ENCODE measurements at regions not wholly inside any gene's neighbourhood (a gene's known extent, or its start where the extent isn't known, plus 50 kb on each side); places are given as distances from the start of the nearest gene placed in this dataset.

- Mint-ChIP-seq H3K27me3 (no peaks in the 10 kb centered on the region), H3K4me1 (peaks cover 0 to 4% (median 0%) of the 10 kb centered on the region in 3 donors), H3K27ac (peak overlapping the region in 1 of 8 donors; percentile 28), H3K4me3 (no peak overlapping the region), H3K9me3 (peaks cover 0 to 3% (median 2%) of the 10 kb centered on the region in 5 donors), H3K36me3 (no peaks in the 10 kb centered on the region)
- Histone ChIP-seq H3K27ac (ENCODE audit: low read depth, low read length) (no peak overlapping the region), H3K9me3 (ENCODE audit: low read length) (no peaks in the 10 kb centered on the region), H3K36me3 (ENCODE audit: insufficient read depth, low read length) (no peaks in the 10 kb centered on the region), H3K4me1 (ENCODE audit: insufficient read depth, low read length) (no peaks in the 10 kb centered on the region), H3K27me3 (ENCODE audit: insufficient read depth, low read length, poor library complexity, severe bottlenecking) (no peaks in the 10 kb centered on the region), H3K4me3 (ENCODE audit: low read length) (no peak overlapping the region)
- DNase-seq = no peak
- ChIA-PET CTCF (no interaction called here), POLR2A (no interaction called here)
Measured at GRCh38 chr5:33364406-33364805, 76.4 kb upstream of the TARS1 start.

- H3K9me3 Mint-ChIP-seq = peaks cover 0 to 2% (median 0%) of the 10 kb centered on the region in 5 donors
- H3K36me3 ChIP-seq (ENCODE audit: insufficient read depth, low read length) = no peaks in the 10 kb centered on the region
- no peak overlapping the region for H3K27ac Mint-ChIP-seq
- no peak for DNase-seq
- H3K4me1 Mint-ChIP-seq = peaks cover 0 to 4% (median 0%) of the 10 kb centered on the region in 3 donors
- no peak overlapping the region for H3K4me3 Mint-ChIP-seq
- POLR2A ChIA-PET = no interaction called here
- H3K27me3 ChIP-seq (ENCODE audit: insufficient read depth, low read length, poor library complexity, severe bottlenecking) = no peaks in the 10 kb centered on the region
- H3K4me1 ChIP-seq (ENCODE audit: insufficient read depth, low read length) = no peaks in the 10 kb centered on the region
- H3K27me3 Mint-ChIP-seq = no peaks in the 10 kb centered on the region
- H3K27ac ChIP-seq (ENCODE audit: low read depth, low read length) = no peak overlapping the region
- no peaks in the 10 kb centered on the region for H3K9me3 ChIP-seq (ENCODE audit: low read length)
- peaks cover 0 to 3% (median 0%) of the 10 kb centered on the region in 3 donors for H3K36me3 Mint-ChIP-seq
- H3K4me3 ChIP-seq (ENCODE audit: low read length) = no peak overlapping the region
- CTCF ChIA-PET = no interaction called here
Measured at GRCh38 chr5:33367416-33367815, 73.3 kb upstream of the TARS1 start.

DNA sequence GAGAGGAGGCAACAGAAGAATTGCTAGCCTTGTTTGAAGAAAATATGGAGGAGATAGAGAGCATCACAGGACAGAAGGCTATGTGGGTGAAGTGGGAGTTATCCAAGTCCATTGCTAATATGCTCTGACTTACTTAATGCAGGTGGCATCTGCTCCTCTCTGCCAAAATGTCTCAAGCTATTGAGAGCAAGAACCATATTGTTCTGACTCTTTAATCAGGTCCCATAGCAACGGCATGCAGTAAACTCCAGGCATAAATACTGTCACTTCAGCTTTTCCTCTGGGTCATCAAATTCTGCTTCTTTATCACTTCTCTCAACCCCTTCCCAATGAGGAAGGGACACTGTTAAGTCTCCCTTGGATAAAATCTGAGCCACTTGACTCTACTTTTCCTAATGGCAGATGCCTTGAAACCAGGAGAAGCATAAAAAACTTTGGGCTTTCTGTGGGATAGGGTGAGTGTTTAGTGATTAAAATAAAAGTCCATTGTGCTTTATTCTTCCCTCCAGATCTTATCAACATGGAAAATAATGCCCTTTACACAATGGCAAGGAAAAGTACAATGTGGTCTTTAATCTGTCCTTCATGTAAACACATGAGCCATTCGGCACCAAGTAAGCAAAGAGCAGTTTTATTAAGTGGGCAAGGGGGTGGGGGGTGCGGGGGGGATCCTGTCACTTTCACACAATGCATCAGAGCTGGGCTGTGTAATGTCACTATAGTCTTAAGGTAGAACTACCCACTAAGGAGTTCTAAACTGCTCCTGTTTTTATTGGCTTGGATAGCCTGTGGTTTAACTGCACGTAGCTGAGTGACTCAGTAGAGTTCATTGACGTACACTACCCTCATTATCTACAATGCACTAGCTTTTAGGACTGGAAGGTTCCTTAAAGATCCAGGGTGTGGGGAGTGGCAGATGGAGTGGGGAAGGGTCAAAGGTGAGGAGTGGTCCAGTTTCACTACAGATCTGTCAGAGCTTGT lies 71.0 kb upstream of the TARS1 start:
- no peaks in the 10 kb centered on the region for H3K36me3 ChIP-seq (ENCODE audit: insufficient read depth, low read length)
- Mint-ChIP-seq H3K4me3 (no peak overlapping the region), H3K27ac (no peak overlapping the region), H3K27me3 (no peaks in the 10 kb centered on the region), H3K4me1 (no peaks in the 10 kb centered on the region), H3K36me3 (peaks cover 0 to 3% (median 0%) of the 10 kb centered on the region in 3 donors), H3K9me3 (no peaks in the 10 kb centered on the region)
- H3K9me3 ChIP-seq (ENCODE audit: low read length) = no peaks in the 10 kb centered on the region
- CTCF ChIA-PET = no interaction called here
- no peak for DNase-seq
- H3K4me3 ChIP-seq (ENCODE audit: low read length) = no peak overlapping the region
- no peaks in the 10 kb centered on the region for H3K27me3 ChIP-seq (ENCODE audit: insufficient read depth, low read length, poor library complexity, severe bottlenecking)
- POLR2A ChIA-PET = no interaction called here
- H3K27ac ChIP-seq (ENCODE audit: low read depth, low read length) = no peak overlapping the region
- no peaks in the 10 kb centered on the region for H3K4me1 ChIP-seq (ENCODE audit: insufficient read depth, low read length)

DNA sequence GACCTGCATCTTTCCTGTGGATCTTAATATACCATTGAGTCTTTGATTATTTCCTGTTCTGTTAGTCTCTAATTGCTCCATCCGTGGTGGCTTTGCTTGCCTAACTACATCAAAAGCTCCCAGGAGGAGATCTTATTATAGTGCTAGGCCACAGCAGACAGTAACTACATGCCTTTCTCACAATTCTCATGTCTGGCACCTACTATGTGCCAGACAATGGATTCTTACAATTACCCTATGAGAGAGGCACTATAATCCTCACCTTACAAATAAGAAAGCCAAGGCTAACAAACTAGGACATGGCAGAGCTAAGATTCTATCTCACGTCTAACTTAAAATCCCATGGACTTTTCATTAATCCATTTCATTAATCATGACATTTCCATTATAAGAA lies 70.3 kb upstream of the TARS1 start:
- H3K27ac Mint-ChIP-seq = no peak overlapping the region
- no peak for DNase-seq
- no peaks in the 10 kb centered on the region for H3K36me3 ChIP-seq (ENCODE audit: insufficient read depth, low read length)
- no peaks in the 10 kb centered on the region for H3K9me3 ChIP-seq (ENCODE audit: low read length)
- H3K4me1 ChIP-seq (ENCODE audit: insufficient read depth, low read length) = no peaks in the 10 kb centered on the region
- no peaks in the 10 kb centered on the region for H3K9me3 Mint-ChIP-seq
- H3K4me1 Mint-ChIP-seq = no peaks in the 10 kb centered on the region
- peaks cover 0 to 3% (median 0%) of the 10 kb centered on the region in 3 donors for H3K36me3 Mint-ChIP-seq
- no peak overlapping the region for H3K4me3 Mint-ChIP-seq
- no peak overlapping the region for H3K4me3 ChIP-seq (ENCODE audit: low read length)
- no peak overlapping the region for H3K27ac ChIP-seq (ENCODE audit: low read depth, low read length)
- no peaks in the 10 kb centered on the region for H3K27me3 ChIP-seq (ENCODE audit: insufficient read depth, low read length, poor library complexity, severe bottlenecking)
- no peaks in the 10 kb centered on the region for H3K27me3 Mint-ChIP-seq
- ChIA-PET CTCF (no interaction called here), POLR2A (no interaction called here)

DNA sequence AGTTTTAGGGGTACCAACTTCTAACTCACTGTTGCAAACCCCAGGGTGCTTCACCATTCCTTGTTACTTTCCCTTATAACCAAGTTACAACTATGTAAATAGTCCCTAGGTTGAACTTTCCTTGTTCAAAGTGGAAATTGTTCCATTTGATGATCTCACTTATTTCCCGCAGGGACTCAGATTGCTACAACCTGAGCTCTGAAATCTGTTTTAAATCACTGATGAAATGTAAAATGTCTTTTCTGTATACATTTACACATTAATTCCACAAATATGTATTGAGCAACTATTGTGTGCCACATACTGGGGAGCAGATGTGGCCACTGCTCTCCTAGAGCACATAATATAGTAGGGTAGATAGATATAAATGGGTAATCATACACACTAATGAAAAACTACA lies 69.1 kb upstream of the TARS1 start:
- ChIA-PET CTCF (no interaction called here), POLR2A (no interaction called here)
- H3K4me1 ChIP-seq (ENCODE audit: insufficient read depth, low read length) = no peaks in the 10 kb centered on the region
- no peaks in the 10 kb centered on the region for H3K36me3 ChIP-seq (ENCODE audit: insufficient read depth, low read length)
- Mint-ChIP-seq H3K27ac (no peak overlapping the region), H3K4me1 (no peaks in the 10 kb centered on the region), H3K36me3 (peaks cover 0 to 3% (median 0%) of the 10 kb centered on the region in 3 donors), H3K9me3 (no peaks in the 10 kb centered on the region), H3K27me3 (no peaks in the 10 kb centered on the region), H3K4me3 (no peak overlapping the region)
- no peaks in the 10 kb centered on the region for H3K27me3 ChIP-seq (ENCODE audit: insufficient read depth, low read length, poor library complexity, severe bottlenecking)
- no peak for DNase-seq
- H3K4me3 ChIP-seq (ENCODE audit: low read length) = no peak overlapping the region
- no peaks in the 10 kb centered on the region for H3K9me3 ChIP-seq (ENCODE audit: low read length)
- no peak overlapping the region for H3K27ac ChIP-seq (ENCODE audit: low read depth, low read length)

GRCh38 chr5:33372721-33373472 lies 67.9 kb upstream of the TARS1 start:
- CTCF ChIA-PET = no interaction called here
- no peaks in the 10 kb centered on the region for H3K4me1 Mint-ChIP-seq
- H3K27me3 ChIP-seq (ENCODE audit: insufficient read depth, low read length, poor library complexity, severe bottlenecking) = no peaks in the 10 kb centered on the region
- H3K9me3 ChIP-seq (ENCODE audit: low read length) = no peaks in the 10 kb centered on the region
- peaks cover 0 to 3% (median 0%) of the 10 kb centered on the region in 3 donors for H3K36me3 Mint-ChIP-seq
- H3K36me3 ChIP-seq (ENCODE audit: insufficient read depth, low read length) = no peaks in the 10 kb centered on the region
- no peak overlapping the region for H3K4me3 Mint-ChIP-seq
- peak overlapping the region in 1 of 8 donors; percentile 52 for H3K27ac Mint-ChIP-seq
- POLR2A ChIA-PET = no interaction called here
- no peak overlapping the region for H3K4me3 ChIP-seq (ENCODE audit: low read length)
- peaks cover 0 to 2% of the 10 kb centered on the region in 2 donors for H3K27me3 Mint-ChIP-seq
- no peak for DNase-seq
- H3K9me3 Mint-ChIP-seq = no peaks in the 10 kb centered on the region
- no peaks in the 10 kb centered on the region for H3K4me1 ChIP-seq (ENCODE audit: insufficient read depth, low read length)
- H3K27ac ChIP-seq (ENCODE audit: low read depth, low read length) = no peak overlapping the region

GRCh38 chr5:33375900-33376299 lies 64.9 kb upstream of the TARS1 start:
- POLR2A ChIA-PET = no interaction called here
- Histone ChIP-seq H3K27me3 (ENCODE audit: insufficient read depth, low read length, poor library complexity, severe bottlenecking) (no peaks in the 10 kb centered on the region), H3K4me1 (ENCODE audit: insufficient read depth, low read length) (no peaks in the 10 kb centered on the region), H3K36me3 (ENCODE audit: insufficient read depth, low read length) (no peaks in the 10 kb centered on the region), H3K4me3 (ENCODE audit: low read length) (no peak overlapping the region), H3K27ac (ENCODE audit: low read depth, low read length) (no peak overlapping the region), H3K9me3 (ENCODE audit: low read length) (no peaks in the 10 kb centered on the region)
- peaks cover 0 to 2% of the 10 kb centered on the region in 2 donors for H3K27me3 Mint-ChIP-seq
- no peaks in the 10 kb centered on the region for H3K9me3 Mint-ChIP-seq
- no peak for DNase-seq
- no peaks in the 10 kb centered on the region for H3K4me1 Mint-ChIP-seq
- peaks cover 0 to 3% (median 0%) of the 10 kb centered on the region in 3 donors for H3K36me3 Mint-ChIP-seq
- CTCF ChIA-PET = no interaction called here
- H3K27ac Mint-ChIP-seq = no peak overlapping the region
- no peak overlapping the region for H3K4me3 Mint-ChIP-seq

GRCh38 chr5:33379757-33380156 lies 61.0 kb upstream of the TARS1 start:
- Histone ChIP-seq H3K9me3 (ENCODE audit: low read length) (no peaks in the 10 kb centered on the region), H3K4me3 (ENCODE audit: low read length) (no peak overlapping the region), H3K27ac (ENCODE audit: low read depth, low read length) (no peak overlapping the region), H3K27me3 (ENCODE audit: insufficient read depth, low read length, poor library complexity, severe bottlenecking) (no peaks in the 10 kb centered on the region), H3K4me1 (ENCODE audit: insufficient read depth, low read length) (no peaks in the 10 kb centered on the region), H3K36me3 (ENCODE audit: insufficient read depth, low read length) (no peaks in the 10 kb centered on the region)
- Mint-ChIP-seq H3K4me1 (no peaks in the 10 kb centered on the region), H3K4me3 (no peak overlapping the region), H3K27ac (no peak overlapping the region), H3K36me3 (no peaks in the 10 kb centered on the region), H3K27me3 (peaks cover 2 to 8% of the 10 kb centered on the region in 2 donors), H3K9me3 (peaks cover 0 to 9% (median 7%) of the 10 kb centered on the region in 5 donors)
- DNase-seq = no peak
- ChIA-PET POLR2A (no interaction called here), CTCF (no interaction called here)
